ENCODE measurements at regions not wholly inside any gene's neighbourhood (a gene's known extent, or its start where the extent isn't known, plus 50 kb on each side); places are given as distances from the start of the nearest gene placed in this dataset.

- no peak overlapping the region for H3K27ac ChIP-seq (ENCODE audit: insufficient read depth, low read length, poor library complexity, severe bottlenecking)
- no peaks in the 10 kb centered on the region for H3K4me1 ChIP-seq (ENCODE audit: control insufficient read depth, insufficient read depth, low read length, poor library complexity, severe bottlenecking)
- no peak overlapping the region for H3K4me3 ChIP-seq (ENCODE audit: insufficient read depth, low read depth, low read length, poor library complexity, severe bottlenecking)
- no peaks in the 10 kb centered on the region for H3K9me3 ChIP-seq (ENCODE audit: control insufficient read depth, low read length)
- no peak for DNase-seq
- H3K27me3 ChIP-seq (replicated peaks; ENCODE audit: control insufficient read depth, insufficient read depth, low read length, poor library complexity, severe bottlenecking), result no peaks in the 10 kb centered on the region
- no peaks in the 10 kb centered on the region for H3K36me3 ChIP-seq (ENCODE audit: control insufficient read depth, insufficient read depth, low read length)
Measured at GRCh38 chr4:14650127-14650526, 352.2 kb upstream of the CPEB2 start.

GRCh38 chr4:14652522-14652921 is 349.8 kb upstream of the CPEB2 start:
- no peaks in the 10 kb centered on the region for H3K36me3 ChIP-seq (ENCODE audit: control insufficient read depth, insufficient read depth, low read length)
- no peak overlapping the region for H3K27ac ChIP-seq (ENCODE audit: insufficient read depth, low read length, poor library complexity, severe bottlenecking)
- H3K9me3 ChIP-seq (ENCODE audit: control insufficient read depth, low read length), result no peaks in the 10 kb centered on the region
- DNase-seq, result no peak
- H3K4me1 ChIP-seq (ENCODE audit: control insufficient read depth, insufficient read depth, low read length, poor library complexity, severe bottlenecking), result no peaks in the 10 kb centered on the region
- H3K27me3 ChIP-seq (replicated peaks; ENCODE audit: control insufficient read depth, insufficient read depth, low read length, poor library complexity, severe bottlenecking), result no peaks in the 10 kb centered on the region
- no peak overlapping the region for H3K4me3 ChIP-seq (ENCODE audit: insufficient read depth, low read depth, low read length, poor library complexity, severe bottlenecking)

GRCh38 chr4:14653338-14653737 is 348.9 kb upstream of the CPEB2 start:
- Histone ChIP-seq H3K4me3 (ENCODE audit: insufficient read depth, low read depth, low read length, poor library complexity, severe bottlenecking) (no peak overlapping the region), H3K9me3 (ENCODE audit: control insufficient read depth, low read length) (no peaks in the 10 kb centered on the region), H3K36me3 (ENCODE audit: control insufficient read depth, insufficient read depth, low read length) (no peaks in the 10 kb centered on the region), H3K27me3 (replicated peaks; ENCODE audit: control insufficient read depth, insufficient read depth, low read length, poor library complexity, severe bottlenecking) (no peaks in the 10 kb centered on the region), H3K4me1 (ENCODE audit: control insufficient read depth, insufficient read depth, low read length, poor library complexity, severe bottlenecking) (no peaks in the 10 kb centered on the region), H3K27ac (ENCODE audit: insufficient read depth, low read length, poor library complexity, severe bottlenecking) (no peak overlapping the region)
- DNase-seq, result no peak

GRCh38 chr4:14659286-14659685 is 343.0 kb upstream of the CPEB2 start:
- Histone ChIP-seq H3K36me3 (ENCODE audit: control insufficient read depth, insufficient read depth, low read length) (no peaks in the 10 kb centered on the region), H3K4me3 (ENCODE audit: insufficient read depth, low read depth, low read length, poor library complexity, severe bottlenecking) (no peak overlapping the region), H3K9me3 (ENCODE audit: control insufficient read depth, low read length) (no peaks in the 10 kb centered on the region), H3K27ac (ENCODE audit: insufficient read depth, low read length, poor library complexity, severe bottlenecking) (no peak overlapping the region), H3K27me3 (replicated peaks; ENCODE audit: control insufficient read depth, insufficient read depth, low read length, poor library complexity, severe bottlenecking) (no peaks in the 10 kb centered on the region), H3K4me1 (ENCODE audit: control insufficient read depth, insufficient read depth, low read length, poor library complexity, severe bottlenecking) (no peaks in the 10 kb centered on the region)
- DNase-seq, result no peak

- H3K27ac ChIP-seq (ENCODE audit: insufficient read depth, low read length, poor library complexity, severe bottlenecking), result no peak overlapping the region
- H3K36me3 ChIP-seq (ENCODE audit: control insufficient read depth, insufficient read depth, low read length), result no peaks in the 10 kb centered on the region
- H3K27me3 ChIP-seq (replicated peaks; ENCODE audit: control insufficient read depth, insufficient read depth, low read length, poor library complexity, severe bottlenecking), result no peaks in the 10 kb centered on the region
- no peak for DNase-seq
- no peaks in the 10 kb centered on the region for H3K4me1 ChIP-seq (ENCODE audit: control insufficient read depth, insufficient read depth, low read length, poor library complexity, severe bottlenecking)
- H3K4me3 ChIP-seq (ENCODE audit: insufficient read depth, low read depth, low read length, poor library complexity, severe bottlenecking), result no peak overlapping the region
- H3K9me3 ChIP-seq (ENCODE audit: control insufficient read depth, low read length), result no peaks in the 10 kb centered on the region
Measured at GRCh38 chr4:14667624-14668151, 334.6 kb upstream of the CPEB2 start.

GRCh38 chr4:14668296-14668695 is 334.0 kb upstream of the CPEB2 start:
- Histone ChIP-seq H3K27me3 (replicated peaks; ENCODE audit: control insufficient read depth, insufficient read depth, low read length, poor library complexity, severe bottlenecking) (no peaks in the 10 kb centered on the region), H3K9me3 (ENCODE audit: control insufficient read depth, low read length) (no peaks in the 10 kb centered on the region)

GRCh38 chr4:14669371-14669770 is 332.9 kb upstream of the CPEB2 start:
- H3K36me3 ChIP-seq (ENCODE audit: control insufficient read depth, insufficient read depth, low read length), result no peaks in the 10 kb centered on the region

More at GRCh38 chr4:14668296-14668695, 334.0 kb upstream of the CPEB2 start:
- no peak overlapping the region for H3K4me3 ChIP-seq (ENCODE audit: insufficient read depth, low read depth, low read length, poor library complexity, severe bottlenecking)
- no peak for DNase-seq
- no peak overlapping the region for H3K27ac ChIP-seq (ENCODE audit: insufficient read depth, low read length, poor library complexity, severe bottlenecking)
- no peaks in the 10 kb centered on the region for H3K36me3 ChIP-seq (ENCODE audit: control insufficient read depth, insufficient read depth, low read length)
- no peaks in the 10 kb centered on the region for H3K4me1 ChIP-seq (ENCODE audit: control insufficient read depth, insufficient read depth, low read length, poor library complexity, severe bottlenecking)

GRCh38 chr4:14671146-14671545 is 331.1 kb upstream of the CPEB2 start:
- Histone ChIP-seq H3K9me3 (ENCODE audit: control insufficient read depth, low read length) (no peaks in the 10 kb centered on the region), H3K27ac (ENCODE audit: insufficient read depth, low read length, poor library complexity, severe bottlenecking) (no peak overlapping the region), H3K36me3 (ENCODE audit: control insufficient read depth, insufficient read depth, low read length) (no peaks in the 10 kb centered on the region), H3K4me3 (ENCODE audit: insufficient read depth, low read depth, low read length, poor library complexity, severe bottlenecking) (no peak overlapping the region), H3K27me3 (replicated peaks; ENCODE audit: control insufficient read depth, insufficient read depth, low read length, poor library complexity, severe bottlenecking) (no peaks in the 10 kb centered on the region), H3K4me1 (ENCODE audit: control insufficient read depth, insufficient read depth, low read length, poor library complexity, severe bottlenecking) (no peaks in the 10 kb centered on the region)
- DNase-seq, result no peak

More at GRCh38 chr4:14669371-14669770, 332.9 kb upstream of the CPEB2 start:
- no peaks in the 10 kb centered on the region for H3K4me1 ChIP-seq (ENCODE audit: control insufficient read depth, insufficient read depth, low read length, poor library complexity, severe bottlenecking)
- H3K27ac ChIP-seq (ENCODE audit: insufficient read depth, low read length, poor library complexity, severe bottlenecking), result no peak overlapping the region
- DNase-seq, result no peak
- H3K4me3 ChIP-seq (ENCODE audit: insufficient read depth, low read depth, low read length, poor library complexity, severe bottlenecking), result no peak overlapping the region
- H3K27me3 ChIP-seq (replicated peaks; ENCODE audit: control insufficient read depth, insufficient read depth, low read length, poor library complexity, severe bottlenecking), result no peaks in the 10 kb centered on the region
- H3K9me3 ChIP-seq (ENCODE audit: control insufficient read depth, low read length), result no peaks in the 10 kb centered on the region

- no peak for DNase-seq
- H3K27me3 ChIP-seq (replicated peaks; ENCODE audit: control insufficient read depth, insufficient read depth, low read length, poor library complexity, severe bottlenecking), result no peaks in the 10 kb centered on the region
- H3K4me3 ChIP-seq (ENCODE audit: insufficient read depth, low read depth, low read length, poor library complexity, severe bottlenecking), result no peak overlapping the region
- no peaks in the 10 kb centered on the region for H3K36me3 ChIP-seq (ENCODE audit: control insufficient read depth, insufficient read depth, low read length)
- H3K4me1 ChIP-seq (ENCODE audit: control insufficient read depth, insufficient read depth, low read length, poor library complexity, severe bottlenecking), result no peaks in the 10 kb centered on the region
- no peaks in the 10 kb centered on the region for H3K9me3 ChIP-seq (ENCODE audit: control insufficient read depth, low read length)
- H3K27ac ChIP-seq (ENCODE audit: insufficient read depth, low read length, poor library complexity, severe bottlenecking), result no peak overlapping the region
Measured at GRCh38 chr4:14675279-14675985, 326.8 kb upstream of the CPEB2 start.

- Histone ChIP-seq H3K27ac (ENCODE audit: insufficient read depth, low read length, poor library complexity, severe bottlenecking) (no peak overlapping the region), H3K4me1 (ENCODE audit: control insufficient read depth, insufficient read depth, low read length, poor library complexity, severe bottlenecking) (no peaks in the 10 kb centered on the region), H3K27me3 (replicated peaks; ENCODE audit: control insufficient read depth, insufficient read depth, low read length, poor library complexity, severe bottlenecking) (no peaks in the 10 kb centered on the region), H3K36me3 (ENCODE audit: control insufficient read depth, insufficient read depth, low read length) (no peaks in the 10 kb centered on the region), H3K9me3 (ENCODE audit: control insufficient read depth, low read length) (no peaks in the 10 kb centered on the region), H3K4me3 (ENCODE audit: insufficient read depth, low read depth, low read length, poor library complexity, severe bottlenecking) (no peak overlapping the region)
- DNase-seq, result no peak
Measured at GRCh38 chr4:14679906-14680305, 322.4 kb upstream of the CPEB2 start.
